GM18870 (cell line): ENCODE measurements at regions not wholly inside any gene's neighbourhood (a gene's known extent, or its start where the extent isn't known, plus 50 kb on each side); places are given as distances from the start of the nearest gene placed in this dataset.

Experiments
- ATAC-seq: cut with Tn5 transposase; IDR thresholded peaks from one replicate; pipeline ENCODE4 v1.9.1; 2021; ENCODE audit warnings: moderate library complexity; ENCODE audit not compliant: unreplicated experiment

DNA sequence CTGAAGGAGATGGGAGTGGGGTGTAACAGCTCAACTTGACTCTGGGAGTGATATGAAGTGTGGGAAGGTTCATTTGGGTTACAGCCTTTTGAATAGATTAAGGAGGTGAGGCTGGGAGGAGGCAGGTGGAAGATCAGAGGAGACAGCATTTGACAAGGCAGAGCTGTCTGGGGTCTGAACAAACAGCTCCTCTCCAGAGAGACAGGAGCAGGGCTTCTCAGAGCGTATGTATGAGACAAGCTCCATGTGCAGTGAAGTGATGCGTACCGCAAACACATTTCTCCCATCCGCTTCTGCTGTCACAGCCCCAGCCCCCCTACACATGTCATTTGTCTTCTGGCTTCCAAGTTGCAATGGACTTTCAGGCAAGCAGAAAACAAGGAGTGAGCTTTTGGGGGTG lies 137.1 kb upstream of the E2F8 start:
- ATAC-seq, result no peak

- no peak for ATAC-seq
Observed at GRCh38 chr11:19375440-19375839, 134.7 kb upstream of the E2F8 start.

GRCh38 chr11:19374151-19374569 lies 133.4 kb upstream of the E2F8 start:
- no peak for ATAC-seq

DNA sequence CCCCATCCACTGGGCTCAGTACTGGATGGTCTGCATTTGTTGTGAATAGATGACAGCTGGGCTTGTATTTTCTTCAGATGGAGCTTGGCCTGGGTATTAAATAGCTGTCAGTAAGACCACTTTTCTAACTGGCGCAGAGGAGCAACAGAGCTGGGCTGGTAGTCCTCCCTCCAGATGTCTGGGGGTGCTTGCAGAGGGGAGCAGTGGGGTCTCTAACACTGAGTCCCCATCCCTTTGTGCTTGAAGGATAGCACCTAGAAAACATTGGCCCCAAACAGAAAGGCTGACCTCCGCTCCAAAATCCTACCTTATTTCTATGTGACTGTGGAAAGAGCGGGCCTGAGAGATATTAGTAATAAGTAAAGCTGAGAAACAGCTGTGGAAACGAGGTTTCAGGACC lies 131.6 kb upstream of the E2F8 start:
- no peak for ATAC-seq

- no peak for ATAC-seq
Observed at GRCh38 chr11:19370100-19370861, 129.5 kb upstream of the E2F8 start.

- ATAC-seq, result no peak
Observed at GRCh38 chr11:19368726-19369375, 128.1 kb upstream of the E2F8 start.

DNA sequence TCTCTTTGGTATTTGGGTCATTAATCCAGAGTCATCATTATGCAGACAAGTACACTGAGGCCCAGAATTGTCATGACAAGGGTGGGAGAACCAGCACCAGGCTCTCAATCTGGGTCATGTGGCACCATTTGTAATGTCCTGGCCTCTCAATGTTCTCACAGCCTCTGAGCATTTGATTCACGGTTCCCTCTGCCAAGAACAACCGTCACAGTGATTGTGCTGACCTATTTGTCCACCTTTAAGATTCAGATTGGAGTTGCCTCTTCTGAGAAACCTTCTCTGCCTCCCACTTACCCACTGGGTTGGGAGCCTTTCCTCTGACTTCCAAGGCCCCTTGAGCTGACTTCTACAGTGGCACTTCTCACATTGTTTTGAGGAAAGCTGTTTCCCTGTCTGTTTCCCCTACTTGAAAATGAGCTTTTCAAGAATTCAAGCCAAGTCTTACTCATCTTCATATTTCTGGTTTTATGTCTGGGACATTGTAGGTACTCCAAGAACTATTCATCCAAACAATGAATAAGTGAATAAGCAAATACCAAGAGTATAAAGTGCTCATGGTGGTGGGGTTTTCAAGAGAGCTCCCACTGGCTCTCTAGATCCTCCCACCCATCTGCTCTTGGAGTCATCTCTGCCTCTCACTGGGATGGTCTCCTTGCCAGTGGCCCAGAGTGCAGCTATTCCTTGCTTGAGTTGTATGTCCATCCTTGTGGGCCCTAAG lies 126.4 kb upstream of the E2F8 start:
- ATAC-seq, result no peak

GRCh38 chr11:19365743-19366410 lies 125.1 kb upstream of the E2F8 start:
- no peak for ATAC-seq

DNA sequence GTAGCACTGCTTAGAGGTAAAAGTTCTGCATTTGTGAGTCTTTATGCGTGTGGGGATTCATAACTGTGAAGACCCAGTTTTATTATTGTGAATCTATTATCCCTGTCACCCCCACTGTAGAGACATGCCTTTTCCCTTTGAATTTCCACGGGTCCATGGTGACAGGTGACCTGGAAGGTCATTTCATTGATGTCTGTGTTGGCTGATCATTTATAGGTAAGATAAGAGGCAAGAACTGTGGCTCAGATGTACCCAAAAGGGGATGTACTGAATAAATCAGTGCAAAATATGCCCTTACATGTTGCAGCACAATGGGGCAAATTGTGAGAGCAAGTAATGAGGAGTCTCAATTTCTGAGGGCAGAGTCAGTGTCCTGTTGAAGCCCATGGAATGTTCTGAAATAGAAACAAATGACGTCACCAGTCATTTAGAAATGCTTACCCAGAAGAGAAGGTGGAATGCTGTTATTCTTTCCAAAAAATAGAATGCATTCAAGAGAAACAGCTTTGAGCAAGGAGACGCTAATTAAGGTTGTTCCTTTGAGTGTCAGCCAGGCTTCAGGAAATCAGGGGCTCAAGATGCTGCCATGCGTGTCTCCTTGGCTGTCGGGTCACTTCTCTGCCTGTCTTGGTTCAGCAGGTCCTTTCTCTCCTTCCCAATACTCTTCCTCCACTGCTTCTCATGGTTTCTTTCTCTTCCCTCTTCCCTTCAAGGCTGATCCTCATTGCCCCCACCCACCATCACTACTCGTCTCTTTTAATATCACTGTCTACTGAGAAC lies 118.7 kb upstream of the E2F8 start:
- no peak for ATAC-seq

- ATAC-seq, result no peak
Observed at GRCh38 chr11:19357943-19358342, 117.2 kb upstream of the E2F8 start.

GRCh38 chr11:19355601-19356000 lies 114.9 kb upstream of the E2F8 start:
- ATAC-seq, result no peak

GRCh38 chr11:19353287-19353850 lies 112.6 kb upstream of the E2F8 start:
- ATAC-seq, result no peak

- ATAC-seq, result no peak
Observed at GRCh38 chr11:19352771-19353160, 112.0 kb upstream of the E2F8 start.

DNA sequence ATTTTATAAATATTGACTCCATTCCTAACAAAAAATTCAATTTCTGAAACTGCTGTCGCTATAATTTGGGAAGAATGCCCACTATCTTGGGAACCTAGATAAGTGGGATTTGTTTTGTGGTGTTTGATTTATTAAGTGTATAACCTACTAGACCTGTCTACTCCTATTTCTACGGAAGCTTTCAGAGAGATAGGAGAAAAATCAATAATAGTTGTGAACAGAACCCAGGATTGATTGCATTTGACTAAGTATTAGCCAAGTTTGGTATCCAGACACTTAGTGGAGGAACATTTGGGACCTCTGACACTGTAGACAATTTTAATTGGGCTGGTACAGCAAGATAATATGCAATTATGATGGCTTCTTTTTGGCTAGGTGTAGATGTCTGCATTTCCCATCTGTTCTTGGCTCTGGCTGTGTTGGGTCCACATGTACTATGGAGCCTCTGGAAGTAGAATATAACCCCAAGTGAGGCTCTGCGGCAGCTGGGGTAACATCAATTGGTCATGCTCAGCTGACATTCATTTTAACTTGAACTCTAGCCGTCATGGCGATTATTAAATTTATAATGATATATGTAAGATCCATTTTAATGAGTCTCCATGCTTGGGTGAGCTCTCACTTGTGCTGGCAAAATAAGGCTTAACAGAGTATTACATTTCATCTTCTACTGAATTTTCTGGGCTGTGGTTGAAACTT lies 111.5 kb upstream of the E2F8 start:
- no peak for ATAC-seq

DNA sequence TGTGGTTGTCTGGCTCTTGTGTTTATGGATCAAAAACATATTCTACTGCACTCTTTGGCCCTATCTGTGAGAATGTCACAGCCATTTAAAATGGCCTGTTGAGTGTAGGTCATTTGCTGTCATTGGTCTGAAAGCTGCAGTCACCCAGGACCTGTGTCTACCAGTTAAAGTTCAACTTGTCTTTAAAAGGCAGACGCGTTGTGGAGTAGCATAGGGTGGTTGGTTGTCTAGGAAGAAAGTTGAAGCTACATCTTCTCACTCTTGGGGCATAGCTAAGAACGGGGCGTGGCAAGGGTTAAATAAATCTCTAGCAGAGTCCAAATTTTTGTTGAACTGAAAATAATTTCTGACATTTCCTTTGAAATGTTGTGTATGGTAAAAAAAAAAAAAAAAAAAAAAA lies 110.7 kb upstream of the E2F8 start:
- no peak for ATAC-seq

GRCh38 chr11:19350160-19350559 lies 109.4 kb upstream of the E2F8 start:
- no peak for ATAC-seq

- ATAC-seq, result no peak
Observed at GRCh38 chr11:19349340-19350025, 108.7 kb upstream of the E2F8 start.

DNA sequence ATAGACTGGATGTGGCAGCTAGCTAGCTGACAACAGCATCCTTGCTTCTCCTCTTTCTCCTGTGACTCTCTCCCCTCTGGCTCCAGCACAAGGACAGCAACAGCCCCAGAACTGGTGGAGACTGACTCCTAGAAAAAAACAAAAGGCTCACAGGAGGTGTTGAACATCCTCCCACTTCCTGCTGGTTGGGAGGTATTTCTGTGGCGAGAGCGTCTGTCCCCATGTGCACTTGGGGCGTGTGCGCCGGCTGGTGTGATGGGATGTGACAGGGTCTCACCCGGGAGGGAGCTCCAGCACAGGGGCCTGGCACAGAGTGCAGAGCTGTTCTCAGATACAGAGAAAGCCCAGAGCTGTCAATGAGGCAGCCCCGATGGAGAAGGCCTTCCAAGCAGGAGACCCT lies 107.2 kb upstream of the E2F8 start:
- ATAC-seq, result no peak
